Inflammatory macrophage treated with lipopolysaccharide for 4 hours (primary cell): ENCODE measurements at regions not wholly inside any gene's neighbourhood (a gene's known extent, or its start where the extent isn't known, plus 50 kb on each side); places are given as distances from the start of the nearest gene placed in this dataset.

Experiments used
- DNase-seq: peaks from one replicate; pipeline ENCODE4 v3.0.0-alpha.2; 2020

- no peak for DNase-seq
Measured at GRCh38 chr13:105259426-105259825, 1276.0 kb downstream of the EFNB2 start.

GRCh38 chr13:105255472-105255871, 1280.0 kb downstream of the EFNB2 start:
- no peak for DNase-seq

GRCh38 chr13:105251293-105251692, 1284.2 kb downstream of the EFNB2 start:
- no peak for DNase-seq

GRCh38 chr13:105247830-105248229, 1287.6 kb downstream of the EFNB2 start:
- DNase-seq: no peak

GRCh38 chr13:105240371-105240770, 1295.1 kb downstream of the EFNB2 start:
- no peak for DNase-seq

GRCh38 chr13:105232439-105232838, 1303.0 kb downstream of the EFNB2 start:
- no peak for DNase-seq

- no peak for DNase-seq
Measured at GRCh38 chr13:105232006-105232405, 1303.5 kb downstream of the EFNB2 start.

GRCh38 chr13:105231579-105231978, 1303.9 kb downstream of the EFNB2 start:
- DNase-seq: no peak

GRCh38 chr13:105220881-105221280, 1314.6 kb downstream of the EFNB2 start:
- DNase-seq: no peak

GRCh38 chr13:105220063-105220462, 1315.4 kb downstream of the EFNB2 start:
- DNase-seq: no peak

- no peak for DNase-seq
Measured at GRCh38 chr13:105219651-105220050, 1315.8 kb downstream of the EFNB2 start.

- no peak for DNase-seq
Measured at GRCh38 chr13:105213512-105213911, 1322.0 kb downstream of the EFNB2 start.

- DNase-seq: no peak
Measured at GRCh38 chr13:105207572-105208293, 1327.7 kb downstream of the EFNB2 start.

GRCh38 chr13:105202354-105202753, 1333.1 kb downstream of the EFNB2 start:
- peak; percentile 34 for DNase-seq

GRCh38 chr13:105201351-105201750, 1334.1 kb downstream of the EFNB2 start:
- DNase-seq: no peak

- DNase-seq: no peak
Measured at GRCh38 chr13:105200181-105200580, 1335.3 kb downstream of the EFNB2 start.

GRCh38 chr13:105196052-105196451, 1339.4 kb downstream of the EFNB2 start:
- DNase-seq: no peak

GRCh38 chr13:105193026-105193425, 1342.4 kb downstream of the EFNB2 start:
- DNase-seq: no peak

GRCh38 chr13:105184201-105184600, 1351.3 kb downstream of the EFNB2 start:
- peak; percentile 41 for DNase-seq

GRCh38 chr13:105177265-105177900, 1358.1 kb downstream of the EFNB2 start:
- peak; percentile 70 for DNase-seq

GRCh38 chr13:105170438-105170837, 1365.0 kb downstream of the EFNB2 start:
- no peak for DNase-seq

- no peak for DNase-seq
Measured at GRCh38 chr13:105168295-105168694, 1367.2 kb downstream of the EFNB2 start.

- DNase-seq: no peak
Measured at GRCh38 chr13:105167385-105167784, 1368.1 kb downstream of the EFNB2 start.

GRCh38 chr13:105165449-105166125, 1369.9 kb downstream of the EFNB2 start:
- DNase-seq: no peak
